ENCODE measurements at regions not wholly inside any gene's neighbourhood (a gene's known extent, or its start where the extent isn't known, plus 50 kb on each side); places are given as distances from the start of the nearest gene placed in this dataset.

GRCh38 chr2:207403950-207404349, 125.8 kb upstream of the CREB1 start:
- H3K14ac ChIP-seq (ENCODE audit: low read length in 2 of 2): no peak overlapping the region
- DNase-seq: no peak
- peaks cover 13% of the 10 kb centered on the region for H3K9me3 ChIP-seq (ENCODE audit: control insufficient read depth, low read length)
- no peaks in the 10 kb centered on the region for H3K27me3 ChIP-seq (ENCODE audit: control insufficient read depth in 1 of 2, insufficient read depth in 1 of 2, low read length in 2 of 2)
- no peak overlapping the region for H3K27ac ChIP-seq (ENCODE audit: low read length, poor library complexity, severe bottlenecking)
- no peak overlapping the region for H4K8ac ChIP-seq (ENCODE audit: low read length)
- H3K4me3 ChIP-seq (ENCODE audit: insufficient read depth in 1 of 2, low read depth in 1 of 2, low read length in 2 of 2): no peak overlapping the region
- no peak overlapping the region for H2BK5ac ChIP-seq (ENCODE audit: low read depth, low read length, poor library complexity, severe bottlenecking)
- no peak overlapping the region for H2BK120ac ChIP-seq (ENCODE audit: low read depth, low read length)
- no peak overlapping the region for H2AFZ ChIP-seq (ENCODE audit: low read depth, low read length)
- no peaks in the 10 kb centered on the region for H3K4me1 ChIP-seq (ENCODE audit: control insufficient read depth, insufficient read depth, low read depth, low read length)
- WGBS: 93% methylated on average over 3 of the region's 3 CpGs
- H2BK15ac ChIP-seq (ENCODE audit: low read depth, poor library complexity, severe bottlenecking): no peak overlapping the region
- H3K18ac ChIP-seq (ENCODE audit: low read depth in 1 of 2, low read length in 2 of 2): no peak overlapping the region
- no peak overlapping the region for H3K9ac ChIP-seq (ENCODE audit: low read length)
- H3K4me2 ChIP-seq (ENCODE audit: low read length, poor library complexity, severe bottlenecking): no peak overlapping the region
- H2BK12ac ChIP-seq (ENCODE audit: low read length in 2 of 2): no peak overlapping the region
- no peak overlapping the region for H2AK5ac ChIP-seq (ENCODE audit: low read length, severe bottlenecking)
- no peak overlapping the region for H3K23ac ChIP-seq (ENCODE audit: low read length in 2 of 2)
- no peak overlapping the region for H3K4ac ChIP-seq (ENCODE audit: low read depth in 1 of 2, low read length in 2 of 2)
- H3K36me3 ChIP-seq (ENCODE audit: control insufficient read depth in 1 of 2, insufficient read depth in 2 of 2, low read depth in 1 of 2, low read length in 2 of 2): no peaks in the 10 kb centered on the region
- H3K79me1 ChIP-seq (replicated peaks; ENCODE audit: low read length, poor library complexity, severe bottlenecking): no peaks in the 10 kb centered on the region
- no peak overlapping the region for H4K91ac ChIP-seq (ENCODE audit: low read length)

- Histone ChIP-seq H4K8ac (ENCODE audit: low read length) (no peak overlapping the region), H2BK5ac (ENCODE audit: low read depth, low read length, poor library complexity, severe bottlenecking) (no peak overlapping the region), H3K14ac (ENCODE audit: low read length in 2 of 2) (no peak overlapping the region), H3K23ac (ENCODE audit: low read length in 2 of 2) (no peak overlapping the region), H3K36me3 (ENCODE audit: control insufficient read depth in 1 of 2, insufficient read depth in 2 of 2, low read depth in 1 of 2, low read length in 2 of 2) (no peaks in the 10 kb centered on the region), H3K9ac (ENCODE audit: low read length) (no peak overlapping the region), H2BK120ac (ENCODE audit: low read depth, low read length) (no peak overlapping the region), H2BK15ac (ENCODE audit: low read depth, poor library complexity, severe bottlenecking) (no peak overlapping the region), H3K27me3 (ENCODE audit: control insufficient read depth in 1 of 2, insufficient read depth in 1 of 2, low read length in 2 of 2) (no peaks in the 10 kb centered on the region), H3K4me1 (ENCODE audit: control insufficient read depth, insufficient read depth, low read depth, low read length) (no peaks in the 10 kb centered on the region), H2BK12ac (ENCODE audit: low read length in 2 of 2) (no peak overlapping the region), H3K79me1 (replicated peaks; ENCODE audit: low read length, poor library complexity, severe bottlenecking) (no peaks in the 10 kb centered on the region), H2AK5ac (ENCODE audit: low read length, severe bottlenecking) (no peak overlapping the region), H3K4me3 (ENCODE audit: insufficient read depth in 1 of 2, low read depth in 1 of 2, low read length in 2 of 2) (no peak overlapping the region), H3K9me3 (ENCODE audit: control insufficient read depth, low read length) (peaks cover 13% of the 10 kb centered on the region), H3K27ac (ENCODE audit: low read length, poor library complexity, severe bottlenecking) (no peak overlapping the region), H3K4me2 (ENCODE audit: low read length, poor library complexity, severe bottlenecking) (no peak overlapping the region), H3K18ac (ENCODE audit: low read depth in 1 of 2, low read length in 2 of 2) (no peak overlapping the region), H4K91ac (ENCODE audit: low read length) (no peak overlapping the region), H3K4ac (ENCODE audit: low read depth in 1 of 2, low read length in 2 of 2) (no peak overlapping the region), H2AFZ (ENCODE audit: low read depth, low read length) (no peak overlapping the region)
- DNase-seq: no peak
- WGBS: 89% methylated on average over 1 of the region's 2 CpGs
These were observed 124.6 kb upstream of the CREB1 start for GRCh38 chr2:207405150-207405549.

GRCh38 chr2:207408086-207408794, 121.5 kb upstream of the CREB1 start:
- Histone ChIP-seq H3K4me1 (ENCODE audit: control insufficient read depth, insufficient read depth, low read depth, low read length) (peaks cover 2% of the 10 kb centered on the region), H3K36me3 (ENCODE audit: control insufficient read depth in 1 of 2, insufficient read depth in 2 of 2, low read depth in 1 of 2, low read length in 2 of 2) (no peaks in the 10 kb centered on the region), H3K27ac (ENCODE audit: low read length, poor library complexity, severe bottlenecking) (no peak overlapping the region), H3K4me2 (ENCODE audit: low read length, poor library complexity, severe bottlenecking) (no peak overlapping the region), H3K79me1 (replicated peaks; ENCODE audit: low read length, poor library complexity, severe bottlenecking) (no peaks in the 10 kb centered on the region), H4K91ac (ENCODE audit: low read length) (no peak overlapping the region), H2BK120ac (ENCODE audit: low read depth, low read length) (no peak overlapping the region), H3K9ac (ENCODE audit: low read length) (peak overlapping the region; percentile 42), H2AFZ (ENCODE audit: low read depth, low read length) (no peak overlapping the region), H3K27me3 (ENCODE audit: control insufficient read depth in 1 of 2, insufficient read depth in 1 of 2, low read length in 2 of 2) (no peaks in the 10 kb centered on the region), H2BK15ac (ENCODE audit: low read depth, poor library complexity, severe bottlenecking) (no peak overlapping the region), H3K23ac (ENCODE audit: low read length in 2 of 2) (no peak overlapping the region), H3K4ac (ENCODE audit: low read depth in 1 of 2, low read length in 2 of 2) (no peak overlapping the region), H2BK12ac (ENCODE audit: low read length in 2 of 2) (peak overlapping the region in 1 of 2 experiments; percentile 37), H3K18ac (ENCODE audit: low read depth in 1 of 2, low read length in 2 of 2) (peak overlapping the region in 1 of 2 experiments; percentile 4), H3K4me3 (ENCODE audit: insufficient read depth in 1 of 2, low read depth in 1 of 2, low read length in 2 of 2) (peak overlapping the region in 1 of 2 experiments; percentile 43), H3K9me3 (ENCODE audit: control insufficient read depth, low read length) (peaks cover 13% of the 10 kb centered on the region), H2AK5ac (ENCODE audit: low read length, severe bottlenecking) (no peak overlapping the region), H4K8ac (ENCODE audit: low read length) (no peak overlapping the region), H3K14ac (ENCODE audit: low read length in 2 of 2) (no peak overlapping the region), H2BK5ac (ENCODE audit: low read depth, low read length, poor library complexity, severe bottlenecking) (no peak overlapping the region)
- no peak for DNase-seq
- 89% methylated on average over 4 of the region's 8 CpGs for WGBS

- H3K9me3 ChIP-seq (ENCODE audit: control insufficient read depth, low read length): peaks cover 5% of the 10 kb centered on the region
- no peak overlapping the region for H4K91ac ChIP-seq (ENCODE audit: low read length)
- H3K4me2 ChIP-seq (ENCODE audit: low read length, poor library complexity, severe bottlenecking): no peak overlapping the region
- no peak overlapping the region for H3K23ac ChIP-seq (ENCODE audit: low read length in 2 of 2)
- H3K4me3 ChIP-seq (ENCODE audit: insufficient read depth in 1 of 2, low read depth in 1 of 2, low read length in 2 of 2): no peak overlapping the region
- no peak for DNase-seq
- H3K36me3 ChIP-seq (ENCODE audit: control insufficient read depth in 1 of 2, insufficient read depth in 2 of 2, low read depth in 1 of 2, low read length in 2 of 2): no peaks in the 10 kb centered on the region
- no peak overlapping the region for H4K8ac ChIP-seq (ENCODE audit: low read length)
- no peak overlapping the region for H3K4ac ChIP-seq (ENCODE audit: low read depth in 1 of 2, low read length in 2 of 2)
- WGBS: 77% methylated on average over 4 of the region's 4 CpGs
- H2AFZ ChIP-seq (ENCODE audit: low read depth, low read length): no peak overlapping the region
- H2BK5ac ChIP-seq (ENCODE audit: low read depth, low read length, poor library complexity, severe bottlenecking): no peak overlapping the region
- no peak overlapping the region for H3K18ac ChIP-seq (ENCODE audit: low read depth in 1 of 2, low read length in 2 of 2)
- H3K9ac ChIP-seq (ENCODE audit: low read length): no peak overlapping the region
- H3K27me3 ChIP-seq (ENCODE audit: control insufficient read depth in 1 of 2, insufficient read depth in 1 of 2, low read length in 2 of 2): no peaks in the 10 kb centered on the region
- H2BK12ac ChIP-seq (ENCODE audit: low read length in 2 of 2): no peak overlapping the region
- no peak overlapping the region for H2BK15ac ChIP-seq (ENCODE audit: low read depth, poor library complexity, severe bottlenecking)
- no peak overlapping the region for H2BK120ac ChIP-seq (ENCODE audit: low read depth, low read length)
- H2AK5ac ChIP-seq (ENCODE audit: low read length, severe bottlenecking): no peak overlapping the region
- no peaks in the 10 kb centered on the region for H3K79me1 ChIP-seq (replicated peaks; ENCODE audit: low read length, poor library complexity, severe bottlenecking)
- peaks cover 2% of the 10 kb centered on the region for H3K4me1 ChIP-seq (ENCODE audit: control insufficient read depth, insufficient read depth, low read depth, low read length)
- no peak overlapping the region for H3K27ac ChIP-seq (ENCODE audit: low read length, poor library complexity, severe bottlenecking)
- no peak overlapping the region for H3K14ac ChIP-seq (ENCODE audit: low read length in 2 of 2)
These were observed 120.2 kb upstream of the CREB1 start for GRCh38 chr2:207409517-207409916.

Measured in mesenchymal stem cell (in vitro differentiated cells and primary cell).